SK-N-SH (cell line): ENCODE measurements at regions not wholly inside any gene's neighbourhood (a gene's known extent, or its start where the extent isn't known, plus 50 kb on each side); places are given as distances from the start of the nearest gene placed in this dataset.

Experiments
- CTCF ChIA-PET: fragments of 300-600, 350-600 bp; formaldehyde crosslinking; extraction: SDS; loops from one replicate; lab custom pipeline; 2021; lab: Yijun Ruan, JAX
- POLR2A ChIA-PET: fragments of 350-600 bp; sonication (Branson Sonifier 250); formaldehyde crosslinking; extraction: SDS; loops from one replicate; lab custom pipeline; 2020; ENCODE audit warnings: antibody characterized with exemption, inconsistent platforms; lab: Yijun Ruan, JAX
- DNase-seq: peaks from one replicate; pipeline ENCODE4 v3.0.0; 2012
- H2AFZ ChIP-seq: fragments of 200-600 bp; sonication (generic); 2 replicates; pipeline ENCODE4 v1.8.1; 2016; ENCODE audit warnings: antibody characterized with exemption, mild to moderate bottlenecking, low read depth
- H3F3A ChIP-seq: fragments of 200-600 bp; sonication (generic); replicated peaks from 2 replicates; pipeline ENCODE3; 2016; ENCODE audit warnings: antibody characterized with exemption, mild to moderate bottlenecking; ENCODE audit not compliant: insufficient read depth
- H3K27ac ChIP-seq, 2 experiments: fragments of 200-500 bp in 1 of 2; fragments of 200-600 bp in 1 of 2; sonication (Bioruptor generic) in 1 of 2; sonication (generic), shearing (Covaris generic) in 1 of 2; 2 replicates each; pipeline versions ENCODE4 v1.5.1 to v1.6.1; 2014 to 2016; ENCODE audit warnings: low read depth in 2 of 2, inconsistent platforms in 1 of 2, low read length in 1 of 2, mild to moderate bottlenecking in 1 of 2, mixed read lengths in 1 of 2
- H3K27me3 ChIP-seq: fragments of 200-600 bp; sonication (generic), shearing (Covaris generic); 2 replicates; pipeline ENCODE4 v1.6.1; 2016; ENCODE audit warnings: mixed run types; ENCODE audit not compliant: insufficient read depth
- H3K36me3 ChIP-seq, 2 experiments: fragments of 200-500 bp in 1 of 2; fragments of 200-600 bp in 1 of 2; sonication (Bioruptor generic) in 1 of 2; sonication (generic) in 1 of 2; replicated peaks in 1 of 2; 2 replicates each; pipeline versions ENCODE3 to v1.5.1; 2014 to 2016; ENCODE audit warnings: low read length in 1 of 2, mild to moderate bottlenecking in 1 of 2; ENCODE audit not compliant: insufficient read depth in 2 of 2, control insufficient read depth in 1 of 2
- H3K4me1 ChIP-seq, 2 experiments: fragments of 200-500 bp in 1 of 2; fragments of 200-600 bp in 1 of 2; sonication (Bioruptor generic) in 1 of 2; sonication (generic), shearing (Covaris generic) in 1 of 2; 2 replicates each; pipeline versions ENCODE4 v1.5.1 to v1.6.1; 2014 to 2016; ENCODE audit warnings: low read depth in 1 of 2, low read length in 1 of 2, mixed run types in 1 of 2; ENCODE audit not compliant: insufficient read depth in 2 of 2, control insufficient read depth in 1 of 2
- H3K4me2 ChIP-seq: fragments of 200-600 bp; sonication (generic), shearing (Covaris generic); 2 replicates; pipeline ENCODE4 v1.6.1; 2017; ENCODE audit warnings: mixed run types
- H3K4me3 ChIP-seq, 2 experiments: fragments of 200-500 bp in 1 of 2; fragments of 200-600 bp in 1 of 2; sonication (Bioruptor generic) in 1 of 2; sonication (generic), shearing (Covaris generic) in 1 of 2; 2 replicates each; pipeline versions ENCODE4 v1.5.1 to v1.8.1; 2014 to 2016; ENCODE audit warnings: low read depth in 2 of 2, inconsistent platforms in 1 of 2, low read length in 1 of 2, mild to moderate bottlenecking in 1 of 2, mixed read lengths in 1 of 2, moderate library complexity in 1 of 2
- H3K79me2 ChIP-seq: fragments of 200-600 bp; sonication (generic); 2 replicates; pipeline ENCODE4 v1.8.1; 2017; ENCODE audit warnings: mild to moderate bottlenecking; ENCODE audit not compliant: insufficient read depth
- H3K9ac ChIP-seq: fragments of 200-600 bp; sonication (generic); 2 replicates; pipeline ENCODE4 v1.6.1; 2017; ENCODE audit warnings: mixed run types
- H3K9me2 ChIP-seq: fragments of 200-600 bp; sonication (generic); 2 replicates; pipeline ENCODE4 v1.6.1; 2017; ENCODE audit warnings: mixed run types
- H3K9me3 ChIP-seq: fragments of 200-600 bp; sonication (generic); 2 replicates; pipeline ENCODE4 v1.6.1; 2017; ENCODE audit warnings: mixed run types, mild to moderate bottlenecking, moderate library complexity
- H4K20me1 ChIP-seq: fragments of 200-600 bp; sonication (generic); 2 replicates; pipeline ENCODE4 v1.6.1; 2017; ENCODE audit warnings: mild to moderate bottlenecking, mixed run types; ENCODE audit not compliant: insufficient read depth
- CHD2 ChIP-seq: fragments of 150-350 bp; IDR thresholded peaks from 2 replicates; pipeline ENCODE4 v1.6.1; 2018; ENCODE audit warnings: low read length; ENCODE audit not compliant: partially characterized antibody
- ELF1 ChIP-seq: IDR thresholded peaks from 2 replicates; pipeline ENCODE4 v1.4.0; 2012
- EP300 ChIP-seq, 2 experiments: IDR thresholded peaks; 2 replicates each; pipeline versions ENCODE4 v1.4.0 to v1.6.1; 2012; ENCODE audit warnings: borderline replicate concordance in 1 of 2, low read depth in 1 of 2, low read length in 1 of 2
- FOXM1 ChIP-seq: IDR thresholded peaks from 2 replicates; pipeline ENCODE4 v1.4.0; 2012; ENCODE audit warnings: low read depth, mild to moderate bottlenecking
- GABPA ChIP-seq: IDR thresholded peaks from 2 replicates; pipeline ENCODE4 v1.4.0; 2012; ENCODE audit warnings: low read depth, mild to moderate bottlenecking
- GATA2 ChIP-seq: sonication (generic); formaldehyde crosslinking; IDR thresholded peaks from 2 replicates; pipeline ENCODE4 v1.5.0; 2020; ENCODE audit warnings: mild to moderate bottlenecking, missing genetic modification reagents
- IRF3 ChIP-seq: fragments of 150-350 bp; IDR thresholded peaks from 2 replicates; pipeline ENCODE4 v1.6.1; 2016; ENCODE audit warnings: mild to moderate bottlenecking, low read depth, low read length
- MEF2A ChIP-seq: IDR thresholded peaks from 2 replicates; pipeline ENCODE4 v1.4.0; 2012; ENCODE audit warnings: low read depth, borderline replicate concordance
- PBX3 ChIP-seq: IDR thresholded peaks from 2 replicates; pipeline ENCODE4; 2012
- POLR2AphosphoS5 ChIP-seq: IDR thresholded peaks from 2 replicates; pipeline ENCODE4 v1.6.1; 2012; ENCODE audit warnings: low read depth, low read length
- RCOR1 ChIP-seq: fragments of 150-350 bp; IDR thresholded peaks from 2 replicates; pipeline ENCODE4 v1.6.1; 2017; ENCODE audit warnings: antibody characterized with exemption, low read length
- REST ChIP-seq: IDR thresholded peaks from 2 replicates; pipeline ENCODE4 v1.6.1; 2012; ENCODE audit warnings: mild to moderate bottlenecking, low read depth, low read length, moderate library complexity
- RXRA ChIP-seq: IDR thresholded peaks from 2 replicates; pipeline ENCODE4 v1.4.0; 2012; ENCODE audit warnings: low read depth, mild to moderate bottlenecking, borderline replicate concordance
- SMC3 ChIP-seq: IDR thresholded peaks from 2 replicates; pipeline ENCODE4 v1.6.1; 2012; ENCODE audit warnings: low read depth, low read length, improper control_type of control experiment
- TAF1 ChIP-seq: IDR thresholded peaks from 2 replicates; pipeline ENCODE4 v1.6.1; 2012; ENCODE audit warnings: low read depth, mild to moderate bottlenecking, low read length, moderate library complexity, borderline replicate concordance
- TCF12 ChIP-seq: IDR thresholded peaks from 2 replicates; pipeline ENCODE4 v1.4.0; 2012
- TEAD4 ChIP-seq: IDR thresholded peaks from 2 replicates; pipeline ENCODE4 v1.4.0; 2012; ENCODE audit warnings: mild to moderate bottlenecking, borderline replicate concordance; ENCODE audit not compliant: insufficient read depth
- USF1 ChIP-seq: IDR thresholded peaks from 2 replicates; pipeline ENCODE4 v1.4.0; 2012; ENCODE audit warnings: low read depth, borderline replicate concordance
- ZBTB33 ChIP-seq: IDR thresholded peaks from 2 replicates; pipeline ENCODE4 v1.4.0; 2012; ENCODE audit warnings: low read depth, borderline replicate concordance
- WGBS: methylation state at CpG from one replicate; pipeline ENCODE4 v1.1.6; 2017; ENCODE audit warnings: low lambda C conversion rate; 5-methylcytosine and 5-hydroxymethylcytosine counted together

- TF ChIP-seq REST (no peak), SMC3 (no peak), ZBTB33 (no peak), FOXM1 (no peak), RXRA (no peak), IRF3 (no peak), EP300 (IDR thresholded peaks at IDR 0.05; ENCODE audit: borderline replicate concordance in 1 of 2, low read depth in 1 of 2, low read length in 1 of 2) (no peak), POLR2AphosphoS5 (no peak), RCOR1 (no peak)
Observed at GRCh38 chr3:191707817-191708216, 246.9 kb downstream of the PYDC2 start (continued).

GRCh38 chr3:191715585-191715984, 254.6 kb downstream of the PYDC2 start:
- CTCF ChIA-PET: no interaction called here
- POLR2A ChIA-PET: no interaction called here
- Histone ChIP-seq H3K27ac (no peak overlapping the region), H3K9ac (no peak overlapping the region), H4K20me1 (no peaks in the 10 kb centered on the region), H3K9me2 (no peaks in the 10 kb centered on the region), H3F3A (no peaks in the 10 kb centered on the region), H3K4me3 (no peak overlapping the region), H3K36me3 (no peaks in the 10 kb centered on the region), H3K4me2 (no peak overlapping the region), H2AFZ (no peak overlapping the region), H3K27me3 (no peaks in the 10 kb centered on the region; the same call in 1 of the 2 replicates), H3K79me2 (no peaks in the 10 kb centered on the region), H3K9me3 (no peaks in the 10 kb centered on the region), H3K4me1 (no peaks in the 10 kb centered on the region)
- no peak for DNase-seq
- 0% methylated on average over 1 of the region's 1 CpG for WGBS
- TF ChIP-seq GATA2 (CRISPR knock-in tag): no peak
- no peak for TF ChIP-seq GABPA
- no peak for TF ChIP-seq USF1
- no peak for TF ChIP-seq MEF2A
- TF ChIP-seq TEAD4: no peak
- TF ChIP-seq ELF1: no peak
- no peak for TF ChIP-seq CHD2
- no peak for TF ChIP-seq TCF12
- TF ChIP-seq TAF1: no peak
- no peak for TF ChIP-seq PBX3
- TF ChIP-seq RXRA: no peak
